ENCODE measurements at regions not wholly inside any gene's neighbourhood (a gene's known extent, or its start where the extent isn't known, plus 50 kb on each side); places are given as distances from the start of the nearest gene placed in this dataset.
"Not testable (repeated sequence)": the region's sequence is repeated elsewhere in the genome, so short reads cannot be mapped to it uniquely, and the experiment has no call there.

GRCh38 chr2:53490659-53491058, 276.9 kb upstream of the CHAC2 start:
- peak; percentile 41 for DNase-seq

- not testable (repeated sequence) for DNase-seq
Observed at GRCh38 chr2:53486185-53486899, 281.3 kb upstream of the CHAC2 start.

GRCh38 chr2:53485021-53485728, 282.4 kb upstream of the CHAC2 start:
- peak; percentile 68 for DNase-seq

GRCh38 chr2:53484531-53484930, 283.1 kb upstream of the CHAC2 start:
- DNase-seq: peak; percentile 68

- DNase-seq: no peak
Observed at GRCh38 chr2:53477517-53477916, 290.1 kb upstream of the CHAC2 start.

GRCh38 chr2:53476834-53477233, 290.8 kb upstream of the CHAC2 start:
- DNase-seq: no peak

GRCh38 chr2:53475766-53476165, 291.8 kb upstream of the CHAC2 start:
- DNase-seq: no peak

- DNase-seq: no peak
Observed at GRCh38 chr2:53475321-53475720, 292.3 kb upstream of the CHAC2 start.

GRCh38 chr2:53474914-53475313, 292.7 kb upstream of the CHAC2 start:
- DNase-seq: no peak

GRCh38 chr2:53473775-53474311, 293.8 kb upstream of the CHAC2 start:
- DNase-seq: no peak

- DNase-seq: peak; percentile 54
Observed at GRCh38 chr2:53473236-53473635, 294.4 kb upstream of the CHAC2 start.

- DNase-seq: no peak
Observed at GRCh38 chr2:53467467-53468180, 300.0 kb upstream of the CHAC2 start.

GRCh38 chr2:53463806-53464726, 303.5 kb upstream of the CHAC2 start:
- DNase-seq: no peak

GRCh38 chr2:53460937-53461336, 306.7 kb upstream of the CHAC2 start:
- DNase-seq: no peak

- DNase-seq: no peak
Observed at GRCh38 chr2:53460347-53460746, 307.3 kb upstream of the CHAC2 start.

GRCh38 chr2:53455094-53455493, 312.5 kb upstream of the CHAC2 start:
- DNase-seq: no peak

- no peak for DNase-seq
Observed at GRCh38 chr2:53452957-53453748, 314.5 kb upstream of the CHAC2 start.

GRCh38 chr2:53452400-53452799, 315.2 kb upstream of the CHAC2 start:
- DNase-seq: no peak

GRCh38 chr2:53450923-53451322, 316.7 kb upstream of the CHAC2 start:
- no peak for DNase-seq

GRCh38 chr2:53448591-53448990, 319.0 kb upstream of the CHAC2 start:
- DNase-seq: no peak

GRCh38 chr2:53448086-53448485, 319.5 kb upstream of the CHAC2 start:
- no peak for DNase-seq

Data from NCI-H82 (cell line).